ENCODE measurements at regions not wholly inside any gene's neighbourhood (a gene's known extent, or its start where the extent isn't known, plus 50 kb on each side); places are given as distances from the start of the nearest gene placed in this dataset.

DNA sequence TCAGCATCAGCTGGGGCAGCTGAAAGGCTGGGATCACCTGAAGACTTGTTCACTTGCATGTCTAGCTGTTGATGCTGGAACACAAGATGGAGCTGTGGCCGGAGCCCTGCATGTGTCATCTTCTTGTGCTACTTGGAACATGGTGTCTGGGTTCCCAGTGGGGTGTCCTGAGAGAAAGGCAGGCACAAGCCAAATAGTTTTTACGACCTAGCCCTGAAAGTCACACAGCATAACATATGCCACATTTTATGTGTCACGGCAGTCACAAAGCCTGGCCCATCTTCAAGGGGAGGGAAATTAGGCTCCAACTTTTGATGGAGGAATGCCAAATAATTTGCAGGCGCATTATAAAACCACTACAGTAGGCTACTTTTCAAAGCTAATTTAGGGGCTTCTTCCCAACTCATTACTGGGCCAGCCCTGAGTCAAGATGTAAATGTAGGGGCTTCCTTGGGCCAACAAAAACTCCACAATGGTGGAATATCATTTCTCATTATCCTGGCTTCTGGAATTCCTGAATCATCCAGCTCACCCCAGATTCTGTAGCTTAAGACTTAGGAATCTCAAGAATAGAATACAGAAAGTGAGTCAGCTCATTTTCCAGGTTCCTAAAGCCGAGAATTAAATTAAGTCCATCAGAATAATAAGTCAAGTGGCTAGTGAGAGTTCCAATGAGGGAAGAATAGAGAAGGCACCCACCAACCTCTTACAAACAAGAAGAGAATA lies 543.0 kb downstream of the TNS1 start:
- Mint-ChIP-seq H3K4me3 (no peak overlapping the region), H3K27ac (no peak overlapping the region), H3K36me3 (ENCODE audit: low read depth) (no peaks in the 10 kb centered on the region), H3K9me3 (no peaks in the 10 kb centered on the region), H3K27me3 (ENCODE audit: insufficient read depth) (peaks cover under 1% of the 10 kb centered on the region; the same call in 1 of the 2 replicates), H3K4me1 (ENCODE audit: low read depth) (peaks cover under 1% of the 10 kb centered on the region)
- peak; percentile 32 for DNase-seq
- TF ChIP-seq, protein P1, sequence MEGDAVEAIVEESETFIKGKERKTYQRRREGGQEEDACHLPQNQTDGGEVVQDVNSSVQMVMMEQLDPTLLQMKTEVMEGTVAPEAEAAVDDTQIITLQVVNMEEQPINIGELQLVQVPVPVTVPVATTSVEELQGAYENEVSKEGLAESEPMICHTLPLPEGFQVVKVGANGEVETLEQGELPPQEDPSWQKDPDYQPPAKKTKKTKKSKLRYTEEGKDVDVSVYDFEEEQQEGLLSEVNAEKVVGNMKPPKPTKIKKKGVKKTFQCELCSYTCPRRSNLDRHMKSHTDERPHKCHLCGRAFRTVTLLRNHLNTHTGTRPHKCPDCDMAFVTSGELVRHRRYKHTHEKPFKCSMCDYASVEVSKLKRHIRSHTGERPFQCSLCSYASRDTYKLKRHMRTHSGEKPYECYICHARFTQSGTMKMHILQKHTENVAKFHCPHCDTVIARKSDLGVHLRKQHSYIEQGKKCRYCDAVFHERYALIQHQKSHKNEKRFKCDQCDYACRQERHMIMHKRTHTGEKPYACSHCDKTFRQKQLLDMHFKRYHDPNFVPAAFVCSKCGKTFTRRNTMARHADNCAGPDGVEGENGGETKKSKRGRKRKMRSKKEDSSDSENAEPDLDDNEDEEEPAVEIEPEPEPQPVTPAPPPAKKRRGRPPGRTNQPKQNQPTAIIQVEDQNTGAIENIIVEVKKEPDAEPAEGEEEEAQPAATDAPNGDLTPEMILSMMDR (IDR thresholded peaks at IDR 0.05) = no peak

DNA sequence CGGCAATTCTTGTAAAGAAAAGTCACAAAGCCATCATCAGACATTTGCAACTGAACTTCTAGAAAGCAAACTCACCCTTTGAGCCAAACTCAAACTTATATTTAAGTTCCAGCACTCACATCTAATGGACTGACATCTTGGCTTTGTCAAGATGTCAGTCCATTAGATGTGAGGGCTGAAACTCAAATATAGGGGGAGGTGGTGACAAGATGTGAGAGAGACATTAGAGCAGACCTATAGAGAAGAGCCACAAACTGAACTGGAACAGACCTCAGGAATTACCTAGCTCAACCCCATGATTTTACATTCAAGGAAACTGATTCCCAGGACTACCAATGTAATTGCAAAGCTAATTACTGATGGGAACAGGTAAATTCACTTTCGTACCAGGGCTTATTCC lies 543.8 kb downstream of the TNS1 start:
- TF ChIP-seq, protein P1 (IDR thresholded peaks at IDR 0.05) = no peak
- no peaks in the 10 kb centered on the region for H3K4me1 Mint-ChIP-seq (ENCODE audit: low read depth)
- H3K36me3 Mint-ChIP-seq (ENCODE audit: low read depth) = no peaks in the 10 kb centered on the region
- DNase-seq = no peak
- H3K9me3 Mint-ChIP-seq = no peaks in the 10 kb centered on the region
- H3K27me3 Mint-ChIP-seq (ENCODE audit: insufficient read depth) = peaks cover 1% of the 10 kb centered on the region; the same call in 1 of the 2 replicates
- H3K27ac Mint-ChIP-seq = no peak overlapping the region
- H3K4me3 Mint-ChIP-seq = no peak overlapping the region

DNA sequence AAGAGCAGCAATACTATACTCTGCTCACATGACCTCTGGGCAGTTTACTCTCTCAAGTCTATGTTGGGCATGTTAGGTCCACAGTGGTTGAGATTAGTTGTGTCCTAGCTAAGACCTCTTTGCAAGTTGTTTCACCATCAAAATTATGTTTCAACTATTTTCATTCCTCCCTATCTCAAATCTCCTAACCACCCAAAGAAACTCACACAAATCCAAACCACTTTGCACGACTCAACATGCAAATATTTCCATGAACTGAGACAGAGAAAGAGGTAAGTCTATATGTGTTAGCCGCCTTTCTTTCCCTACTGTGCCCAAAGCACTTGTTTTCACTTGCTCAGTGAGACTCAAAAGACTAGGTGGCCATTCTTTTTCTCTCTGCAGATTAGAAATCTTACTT lies 546.8 kb downstream of the TNS1 start:
- DNase-seq = no peak
- Mint-ChIP-seq H3K4me3 (no peak overlapping the region), H3K27ac (no peak overlapping the region), H3K9me3 (no peaks in the 10 kb centered on the region), H3K36me3 (ENCODE audit: low read depth) (no peaks in the 10 kb centered on the region), H3K4me1 (ENCODE audit: low read depth) (peaks cover 10% of the 10 kb centered on the region), H3K27me3 (ENCODE audit: insufficient read depth) (peaks cover 5% of the 10 kb centered on the region; the same call in 1 of the 2 replicates)
- TF ChIP-seq, protein P1 (IDR thresholded peaks at IDR 0.05) = no peak

DNA sequence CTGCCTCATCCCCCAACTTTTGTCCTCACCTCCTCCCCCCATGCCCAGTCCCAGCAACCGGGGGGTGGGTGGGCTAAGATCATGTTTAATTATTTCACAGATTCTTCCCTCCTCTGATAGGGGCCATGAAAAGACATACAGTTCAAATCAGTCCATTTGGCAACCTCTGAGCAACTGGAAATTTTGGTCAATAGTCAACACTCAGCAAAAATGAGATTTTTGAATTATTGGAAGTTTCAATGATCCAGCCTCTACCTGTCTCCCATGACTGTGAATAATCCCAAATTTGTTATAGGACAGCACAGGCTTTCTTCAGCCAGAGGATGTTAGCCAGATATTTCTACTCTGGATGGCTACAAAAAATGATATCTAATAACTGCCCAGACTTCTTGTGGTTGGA lies 549.9 kb downstream of the TNS1 start:
- Mint-ChIP-seq H3K4me1 (ENCODE audit: low read depth) (peaks cover 10% of the 10 kb centered on the region), H3K4me3 (no peak overlapping the region), H3K9me3 (no peaks in the 10 kb centered on the region), H3K27ac (no peak overlapping the region), H3K27me3 (ENCODE audit: insufficient read depth) (peaks cover 5% of the 10 kb centered on the region; the same call in 1 of the 2 replicates), H3K36me3 (ENCODE audit: low read depth) (no peaks in the 10 kb centered on the region)
- TF ChIP-seq, protein P1 (IDR thresholded peaks at IDR 0.05) = no peak
- DNase-seq = no peak

DNA sequence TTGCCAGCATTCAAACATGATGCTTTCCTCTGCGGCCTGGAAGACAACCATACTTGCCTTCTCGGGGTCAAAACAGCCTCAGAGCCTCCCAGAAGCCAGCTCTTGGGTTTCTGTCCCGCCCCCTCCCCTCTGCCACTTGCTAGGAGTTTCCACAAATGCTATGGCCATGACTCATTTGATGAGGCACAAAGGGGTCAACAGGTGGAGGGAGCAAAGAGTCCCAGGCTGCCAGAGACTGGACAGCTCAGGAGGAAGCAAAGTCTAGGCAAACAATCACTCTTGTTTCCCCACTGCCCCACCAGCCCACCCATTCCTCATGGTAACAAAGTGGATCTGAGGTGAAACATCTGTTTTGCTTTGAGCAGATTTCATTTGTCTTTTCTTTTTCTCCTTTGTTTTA lies 551.1 kb downstream of the TNS1 start:
- TF ChIP-seq, protein P1 (IDR thresholded peaks at IDR 0.05) = no peak
- no peak for DNase-seq
- Mint-ChIP-seq H3K9me3 (no peaks in the 10 kb centered on the region), H3K36me3 (ENCODE audit: low read depth) (no peaks in the 10 kb centered on the region), H3K4me1 (ENCODE audit: low read depth) (peaks cover 10% of the 10 kb centered on the region), H3K27ac (no peak overlapping the region), H3K4me3 (no peak overlapping the region), H3K27me3 (ENCODE audit: insufficient read depth) (peaks cover 5% of the 10 kb centered on the region; the same call in 1 of the 2 replicates)

All from HFFc6 (cell line).